ENCODE measurements at regions not wholly inside any gene's neighbourhood (a gene's known extent, or its start where the extent isn't known, plus 50 kb on each side); places are given as distances from the start of the nearest gene placed in this dataset.

GRCh38 chr1:82218846-82219245, 418.1 kb downstream of the ADGRL2 start:
- TF ChIP-seq CTCF (IDR thresholded peaks at IDR 0.05), result no peak
- TF ChIP-seq EZH2 (IDR thresholded peaks at IDR 0.05), result no peak
- no peak for TF ChIP-seq EZH2phosphoT487 (IDR thresholded peaks at IDR 0.05)
